ENCODE measurements at regions not wholly inside any gene's neighbourhood (a gene's known extent, or its start where the extent isn't known, plus 50 kb on each side); places are given as distances from the start of the nearest gene placed in this dataset.

DNA sequence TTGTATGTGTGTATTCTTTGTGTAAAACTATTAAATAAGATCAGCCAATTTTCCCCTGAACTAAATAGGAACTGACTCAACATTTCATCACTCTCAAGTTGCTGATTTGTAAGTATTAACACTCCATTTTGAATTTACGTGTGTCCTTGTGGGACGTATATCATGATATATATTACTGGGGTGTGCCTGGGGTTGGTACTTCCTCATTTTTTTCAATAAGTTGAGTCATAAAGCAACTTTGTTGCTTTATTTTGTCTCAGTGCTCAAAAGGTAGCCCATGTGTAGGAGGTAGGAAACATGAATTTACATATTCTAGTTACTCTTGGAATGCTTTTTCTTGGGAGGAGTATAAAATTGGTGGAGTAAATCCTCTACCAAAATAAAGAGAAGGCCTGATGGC is 193.9 kb upstream of the RAG2 start:
- no peak overlapping the region for H3K27ac ChIP-seq (replicated peaks)

DNA sequence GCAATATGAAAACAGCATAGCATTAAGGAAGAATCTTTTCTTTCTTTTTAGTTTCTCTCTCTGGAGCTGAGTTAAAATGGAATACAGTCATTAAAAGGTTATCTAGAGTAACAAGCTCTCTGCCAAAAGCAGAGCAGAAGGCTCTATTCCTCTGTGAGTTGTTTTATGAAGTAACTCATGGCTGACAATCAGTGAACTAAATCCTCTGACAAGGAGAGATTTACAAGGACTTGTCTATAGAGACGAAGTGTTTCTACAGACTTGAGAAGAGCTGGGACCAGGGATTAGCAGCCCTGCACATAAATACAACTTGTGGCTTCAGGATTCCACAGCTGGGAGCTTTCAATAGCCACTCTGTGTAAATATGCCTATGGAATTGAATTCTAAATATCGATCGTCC is 192.5 kb upstream of the RAG2 start:
- DNase-seq (ENCODE audit: low read depth in 1 of 2, low spot score in 1 of 2): no peak
- Histone ChIP-seq H3K27ac (replicated peaks) (no peak overlapping the region), H3K4me3 (replicated peaks; ENCODE audit: insufficient read depth, low read length) (no peak overlapping the region), H3K27me3 (ENCODE audit: insufficient read depth, poor library complexity, severe bottlenecking) (no peaks in the 10 kb centered on the region)
- TF ChIP-seq GABPA (IDR thresholded peaks at IDR 0.05; ENCODE audit: low read depth) (no peak), SPI1 (IDR thresholded peaks at IDR 0.05; ENCODE audit: borderline replicate concordance, low read depth) (no peak), POLR2AphosphoS5 (IDR thresholded peaks at IDR 0.05; ENCODE audit: low read depth) (no peak)
- TF ChIP-seq, protein P1, sequence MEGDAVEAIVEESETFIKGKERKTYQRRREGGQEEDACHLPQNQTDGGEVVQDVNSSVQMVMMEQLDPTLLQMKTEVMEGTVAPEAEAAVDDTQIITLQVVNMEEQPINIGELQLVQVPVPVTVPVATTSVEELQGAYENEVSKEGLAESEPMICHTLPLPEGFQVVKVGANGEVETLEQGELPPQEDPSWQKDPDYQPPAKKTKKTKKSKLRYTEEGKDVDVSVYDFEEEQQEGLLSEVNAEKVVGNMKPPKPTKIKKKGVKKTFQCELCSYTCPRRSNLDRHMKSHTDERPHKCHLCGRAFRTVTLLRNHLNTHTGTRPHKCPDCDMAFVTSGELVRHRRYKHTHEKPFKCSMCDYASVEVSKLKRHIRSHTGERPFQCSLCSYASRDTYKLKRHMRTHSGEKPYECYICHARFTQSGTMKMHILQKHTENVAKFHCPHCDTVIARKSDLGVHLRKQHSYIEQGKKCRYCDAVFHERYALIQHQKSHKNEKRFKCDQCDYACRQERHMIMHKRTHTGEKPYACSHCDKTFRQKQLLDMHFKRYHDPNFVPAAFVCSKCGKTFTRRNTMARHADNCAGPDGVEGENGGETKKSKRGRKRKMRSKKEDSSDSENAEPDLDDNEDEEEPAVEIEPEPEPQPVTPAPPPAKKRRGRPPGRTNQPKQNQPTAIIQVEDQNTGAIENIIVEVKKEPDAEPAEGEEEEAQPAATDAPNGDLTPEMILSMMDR (IDR thresholded peaks at IDR 0.05; ENCODE audit: insufficient read depth, low read length): no peak
- TF ChIP-seq, protein P2, sequence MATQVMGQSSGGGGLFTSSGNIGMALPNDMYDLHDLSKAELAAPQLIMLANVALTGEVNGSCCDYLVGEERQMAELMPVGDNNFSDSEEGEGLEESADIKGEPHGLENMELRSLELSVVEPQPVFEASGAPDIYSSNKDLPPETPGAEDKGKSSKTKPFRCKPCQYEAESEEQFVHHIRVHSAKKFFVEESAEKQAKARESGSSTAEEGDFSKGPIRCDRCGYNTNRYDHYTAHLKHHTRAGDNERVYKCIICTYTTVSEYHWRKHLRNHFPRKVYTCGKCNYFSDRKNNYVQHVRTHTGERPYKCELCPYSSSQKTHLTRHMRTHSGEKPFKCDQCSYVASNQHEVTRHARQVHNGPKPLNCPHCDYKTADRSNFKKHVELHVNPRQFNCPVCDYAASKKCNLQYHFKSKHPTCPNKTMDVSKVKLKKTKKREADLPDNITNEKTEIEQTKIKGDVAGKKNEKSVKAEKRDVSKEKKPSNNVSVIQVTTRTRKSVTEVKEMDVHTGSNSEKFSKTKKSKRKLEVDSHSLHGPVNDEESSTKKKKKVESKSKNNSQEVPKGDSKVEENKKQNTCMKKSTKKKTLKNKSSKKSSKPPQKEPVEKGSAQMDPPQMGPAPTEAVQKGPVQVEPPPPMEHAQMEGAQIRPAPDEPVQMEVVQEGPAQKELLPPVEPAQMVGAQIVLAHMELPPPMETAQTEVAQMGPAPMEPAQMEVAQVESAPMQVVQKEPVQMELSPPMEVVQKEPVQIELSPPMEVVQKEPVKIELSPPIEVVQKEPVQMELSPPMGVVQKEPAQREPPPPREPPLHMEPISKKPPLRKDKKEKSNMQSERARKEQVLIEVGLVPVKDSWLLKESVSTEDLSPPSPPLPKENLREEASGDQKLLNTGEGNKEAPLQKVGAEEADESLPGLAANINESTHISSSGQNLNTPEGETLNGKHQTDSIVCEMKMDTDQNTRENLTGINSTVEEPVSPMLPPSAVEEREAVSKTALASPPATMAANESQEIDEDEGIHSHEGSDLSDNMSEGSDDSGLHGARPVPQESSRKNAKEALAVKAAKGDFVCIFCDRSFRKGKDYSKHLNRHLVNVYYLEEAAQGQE (IDR thresholded peaks at IDR 0.05; ENCODE audit: insufficient replicate concordance, low read depth): no peak

More for the DNA sequence above, 193.9 kb upstream of the RAG2 start:
- no peak for DNase-seq (ENCODE audit: low read depth in 1 of 2, low spot score in 1 of 2)
- TF ChIP-seq POLR2AphosphoS5 (IDR thresholded peaks at IDR 0.05; ENCODE audit: low read depth) (no peak), SPI1 (IDR thresholded peaks at IDR 0.05; ENCODE audit: borderline replicate concordance, low read depth) (no peak), GABPA (IDR thresholded peaks at IDR 0.05; ENCODE audit: low read depth) (no peak)
- TF ChIP-seq, protein P1 (IDR thresholded peaks at IDR 0.05; ENCODE audit: insufficient read depth, low read length): no peak
- TF ChIP-seq, protein P2 (IDR thresholded peaks at IDR 0.05; ENCODE audit: insufficient replicate concordance, low read depth): no peak
- Histone ChIP-seq H3K27me3 (ENCODE audit: insufficient read depth, poor library complexity, severe bottlenecking) (no peaks in the 10 kb centered on the region), H3K4me3 (replicated peaks; ENCODE audit: insufficient read depth, low read length) (no peak overlapping the region)

GRCh38 chr11:36783808-36784207 is 185.8 kb upstream of the RAG2 start:
- Histone ChIP-seq H3K27me3 (ENCODE audit: insufficient read depth, poor library complexity, severe bottlenecking) (peaks cover 6% of the 10 kb centered on the region), H3K27ac (replicated peaks) (no peak overlapping the region), H3K4me3 (replicated peaks; ENCODE audit: insufficient read depth, low read length) (no peak overlapping the region)
- DNase-seq (ENCODE audit: low read depth in 1 of 2, low spot score in 1 of 2): no peak
- TF ChIP-seq, protein P1 (IDR thresholded peaks at IDR 0.05; ENCODE audit: insufficient read depth, low read length): no peak
- TF ChIP-seq POLR2AphosphoS5 (IDR thresholded peaks at IDR 0.05; ENCODE audit: low read depth): no peak
- TF ChIP-seq, protein P2 (IDR thresholded peaks at IDR 0.05; ENCODE audit: insufficient replicate concordance, low read depth): no peak
- no peak for TF ChIP-seq SPI1 (IDR thresholded peaks at IDR 0.05; ENCODE audit: borderline replicate concordance, low read depth)
- TF ChIP-seq GABPA (IDR thresholded peaks at IDR 0.05; ENCODE audit: low read depth): no peak

Data from HL-60 (cell line).